ENCODE measurements at regions not wholly inside any gene's neighbourhood (a gene's known extent, or its start where the extent isn't known, plus 50 kb on each side); places are given as distances from the start of the nearest gene placed in this dataset.

GRCh38 chr5:54848581-54848980 is 136.8 kb downstream of the ESM1 start:
- DNase-seq = no peak

- DNase-seq = no peak
Observed at GRCh38 chr5:54845567-54845941, 139.8 kb downstream of the ESM1 start.

GRCh38 chr5:54844905-54845566 is 140.4 kb downstream of the ESM1 start:
- DNase-seq = no peak

- DNase-seq = no peak
Observed at GRCh38 chr5:54844266-54844665, 141.1 kb downstream of the ESM1 start.

- no peak for DNase-seq
Observed at GRCh38 chr5:54841481-54841880, 143.9 kb downstream of the ESM1 start.

- DNase-seq = no peak
Observed at GRCh38 chr5:54838843-54839242, 146.6 kb downstream of the ESM1 start.

- no peak for DNase-seq
Observed at GRCh38 chr5:54837981-54838380, 147.4 kb downstream of the ESM1 start.

- DNase-seq = no peak
Observed at GRCh38 chr5:54837093-54837492, 148.3 kb downstream of the ESM1 start.

- no peak for DNase-seq
Observed at GRCh38 chr5:54835647-54836046, 149.7 kb downstream of the ESM1 start.

- DNase-seq = no peak
Observed at GRCh38 chr5:54834121-54834842, 151.1 kb downstream of the ESM1 start.

GRCh38 chr5:54833590-54833989 is 151.8 kb downstream of the ESM1 start:
- no peak for DNase-seq

- DNase-seq = no peak
Observed at GRCh38 chr5:54832858-54833257, 152.5 kb downstream of the ESM1 start.

- DNase-seq = no peak
Observed at GRCh38 chr5:54832045-54832444, 153.3 kb downstream of the ESM1 start.

GRCh38 chr5:54831233-54831632 is 154.2 kb downstream of the ESM1 start:
- no peak for DNase-seq

GRCh38 chr5:54829676-54830535 is 155.5 kb downstream of the ESM1 start:
- no peak for DNase-seq

GRCh38 chr5:54829102-54829501 is 156.3 kb downstream of the ESM1 start:
- no peak for DNase-seq

GRCh38 chr5:54828151-54828550 is 157.2 kb downstream of the ESM1 start:
- DNase-seq = no peak

GRCh38 chr5:54825005-54825404 is 160.4 kb downstream of the ESM1 start:
- DNase-seq = no peak

- DNase-seq = no peak
Observed at GRCh38 chr5:54823006-54823405, 162.4 kb downstream of the ESM1 start.

GRCh38 chr5:54822324-54822687 is 163.1 kb downstream of the ESM1 start:
- DNase-seq = no peak

GRCh38 chr5:54821445-54822323 is 163.7 kb downstream of the ESM1 start:
- no peak for DNase-seq

- DNase-seq = no peak
Observed at GRCh38 chr5:54820346-54821134, 164.9 kb downstream of the ESM1 start.
